ENCODE measurements at regions not wholly inside any gene's neighbourhood (a gene's known extent, or its start where the extent isn't known, plus 50 kb on each side); places are given as distances from the start of the nearest gene placed in this dataset.
"Not testable (repeated sequence)": the region's sequence is repeated elsewhere in the genome, so short reads cannot be mapped to it uniquely, and the experiment has no call there.

GRCh38 chr5:99045871-99046270, 117.1 kb upstream of the CHD1 start:
- H3K4me3 Mint-ChIP-seq = no peak overlapping the region
- H3K9me3 Mint-ChIP-seq = peaks cover 16% of the 10 kb centered on the region
- no peaks in the 10 kb centered on the region for H3K4me1 Mint-ChIP-seq
- ChIA-PET CTCF (no interaction called here), POLR2A (no interaction called here)
- no peaks in the 10 kb centered on the region for H3K36me3 Mint-ChIP-seq
- TF ChIP-seq ERG (CRISPR knock-in tag; IDR thresholded peaks at IDR 0.05) (no peak), PREB (CRISPR knock-in tag; IDR thresholded peaks at IDR 0.05; ENCODE audit: borderline replicate concordance) (no peak)
- no peak for ATAC-seq
- H3K27me3 Mint-ChIP-seq (ENCODE audit: low read depth) = no peaks in the 10 kb centered on the region
- no peak for DNase-seq (ENCODE audit: low spot score)
- H3K27ac Mint-ChIP-seq = no peak overlapping the region

- H3K27ac Mint-ChIP-seq; ATAC-seq; H3K36me3 Mint-ChIP-seq; DNase-seq (ENCODE audit: low spot score); H3K4me1 Mint-ChIP-seq; H3K4me3 Mint-ChIP-seq; POLR2A ChIA-PET; H3K27me3 Mint-ChIP-seq (ENCODE audit: low read depth); CTCF ChIA-PET: not testable (repeated sequence)
- peaks cover 23% of the 10 kb centered on the region for H3K9me3 Mint-ChIP-seq
Measured at GRCh38 chr5:99043257-99043656, 114.5 kb upstream of the CHD1 start.

- Mint-ChIP-seq H3K4me1 (no peaks in the 10 kb centered on the region), H3K27me3 (ENCODE audit: low read depth) (peaks cover 3% of the 10 kb centered on the region; the same call in 1 of the 2 replicates), H3K9me3 (peaks cover 22% of the 10 kb centered on the region), H3K36me3 (no peaks in the 10 kb centered on the region), H3K27ac (no peak overlapping the region), H3K4me3 (no peak overlapping the region)
- ATAC-seq (peak; percentile 68), DNase-seq (ENCODE audit: low spot score) (peak; percentile 15)
- ChIA-PET CTCF (interaction anchor here (1.2 kb wide), 1 partner anchor 24 kb away, joined by 5 read pairs; no protein-coding TSS in a partner anchor), POLR2A (no interaction called here)
- TF ChIP-seq GABPB1 (CRISPR knock-in tag; IDR thresholded peaks at IDR 0.05) (no peak), FOXK1 (CRISPR knock-in tag; IDR thresholded peaks at IDR 0.05) (peak; percentile 57; the same call in 1 of the 2 replicates)
Measured at GRCh38 chr5:99037668-99038067, 108.9 kb upstream of the CHD1 start.

- no peaks in the 10 kb centered on the region for H3K36me3 Mint-ChIP-seq
- no peak for ATAC-seq
- ChIA-PET POLR2A (no interaction called here), CTCF (no interaction called here)
- H3K9me3 Mint-ChIP-seq = peaks cover 9% of the 10 kb centered on the region; the same call in 1 of the 2 replicates
- no peak overlapping the region for H3K4me3 Mint-ChIP-seq
- H3K27me3 Mint-ChIP-seq (ENCODE audit: low read depth) = peaks cover 3% of the 10 kb centered on the region; the same call in 1 of the 2 replicates
- no peaks in the 10 kb centered on the region for H3K4me1 Mint-ChIP-seq
- no peak for DNase-seq (ENCODE audit: low spot score)
- H3K27ac Mint-ChIP-seq = no peak overlapping the region
- no peak for TF ChIP-seq MAX (CRISPR knock-in tag; IDR thresholded peaks at IDR 0.05)
- no peak for TF ChIP-seq ZNF532 (CRISPR knock-in tag; IDR thresholded peaks at IDR 0.05; ENCODE audit: borderline replicate concordance)
- no peak for TF ChIP-seq ZNF416 (CRISPR knock-in tag; IDR thresholded peaks at IDR 0.05)
- no peak for TF ChIP-seq CREM (CRISPR knock-in tag; IDR thresholded peaks at IDR 0.05)
- no peak for TF ChIP-seq MLX (CRISPR knock-in tag; IDR thresholded peaks at IDR 0.05)
- no peak for TF ChIP-seq PRDM15 (CRISPR knock-in tag; IDR thresholded peaks at IDR 0.05)
- no peak for TF ChIP-seq ZBTB21 (CRISPR knock-in tag; IDR thresholded peaks at IDR 0.05; ENCODE audit: borderline replicate concordance)
- TF ChIP-seq USF2 (CRISPR knock-in tag; IDR thresholded peaks at IDR 0.05) = no peak
- no peak for TF ChIP-seq ZMAT4 (CRISPR knock-in tag; IDR thresholded peaks at IDR 0.05)
Measured at GRCh38 chr5:99035942-99036341, 107.1 kb upstream of the CHD1 start.

All from WTC11 (cell line).